Muscle of arm (tissue), 1 donor: ENCODE measurements at regions not wholly inside any gene's neighbourhood (a gene's known extent, or its start where the extent isn't known, plus 50 kb on each side); places are given as distances from the start of the nearest gene placed in this dataset.

Source experiments
- DNase-seq: peaks from one replicate; pipeline ENCODE4 v3.0.0-alpha.2; 2013

- no peak for DNase-seq
These were observed 160.6 kb upstream of the USP24 start for GRCh38 chr1:55375617-55376258.

- DNase-seq = no peak
These were observed 159.8 kb upstream of the USP24 start for GRCh38 chr1:55374801-55375616.

- DNase-seq = no peak
These were observed 159.1 kb upstream of the USP24 start for GRCh38 chr1:55374216-55374615.

- DNase-seq = no peak
These were observed 154.3 kb upstream of the USP24 start for GRCh38 chr1:55369474-55369873.

- no peak for DNase-seq
These were observed 153.5 kb upstream of the USP24 start for GRCh38 chr1:55368698-55369097.

- DNase-seq = no peak
These were observed 152.1 kb upstream of the USP24 start for GRCh38 chr1:55367273-55367672.

- no peak for DNase-seq
These were observed 149.1 kb upstream of the USP24 start for GRCh38 chr1:55364216-55364615.

- no peak for DNase-seq
These were observed 148.1 kb upstream of the USP24 start for GRCh38 chr1:55363268-55363667.

- DNase-seq = no peak
These were observed 147.4 kb upstream of the USP24 start for GRCh38 chr1:55362558-55362957.

- DNase-seq = no peak
These were observed 144.4 kb upstream of the USP24 start for GRCh38 chr1:55359611-55360010.

- no peak for DNase-seq
These were observed 143.4 kb upstream of the USP24 start for GRCh38 chr1:55358581-55358980.

GRCh38 chr1:55355549-55355948 is 140.4 kb upstream of the USP24 start:
- no peak for DNase-seq

GRCh38 chr1:55353707-55354620 is 138.8 kb upstream of the USP24 start:
- DNase-seq = no peak

GRCh38 chr1:55352811-55353180 is 137.6 kb upstream of the USP24 start:
- DNase-seq = no peak

GRCh38 chr1:55352080-55352810 is 137.1 kb upstream of the USP24 start:
- no peak for DNase-seq

- no peak for DNase-seq
These were observed 133.2 kb upstream of the USP24 start for GRCh38 chr1:55348356-55348755.

- no peak for DNase-seq
These were observed 132.7 kb upstream of the USP24 start for GRCh38 chr1:55347866-55348265.

GRCh38 chr1:55347041-55347440 is 131.9 kb upstream of the USP24 start:
- no peak for DNase-seq

GRCh38 chr1:55346586-55346985 is 131.4 kb upstream of the USP24 start:
- DNase-seq = no peak

- DNase-seq = no peak
These were observed 124.5 kb upstream of the USP24 start for GRCh38 chr1:55339681-55340080.

GRCh38 chr1:55338448-55338820 is 123.3 kb upstream of the USP24 start:
- DNase-seq = no peak
